ENCODE measurements at regions not wholly inside any gene's neighbourhood (a gene's known extent, or its start where the extent isn't known, plus 50 kb on each side); places are given as distances from the start of the nearest gene placed in this dataset.

DNA sequence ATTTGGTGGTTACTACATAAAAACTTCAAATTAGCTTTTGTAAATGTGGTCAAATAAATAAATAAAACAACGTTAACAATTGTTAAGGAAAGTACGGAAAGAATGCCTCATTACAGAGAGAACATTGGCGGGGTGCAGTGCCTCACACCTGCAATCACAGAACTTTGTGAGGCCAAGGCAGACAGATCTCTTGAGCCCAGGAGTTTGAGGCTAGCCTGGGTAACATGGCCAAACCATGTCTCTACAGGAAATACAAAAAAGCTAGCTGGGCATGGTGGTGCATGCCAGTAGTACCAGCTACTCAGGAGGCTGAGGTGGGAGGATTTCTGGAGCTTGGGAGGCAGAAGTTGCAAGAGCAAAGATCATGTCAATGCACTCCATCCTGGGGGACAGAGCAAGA is 59.4 kb upstream of the VPREB1 start:
- TF ChIP-seq, protein P1, sequence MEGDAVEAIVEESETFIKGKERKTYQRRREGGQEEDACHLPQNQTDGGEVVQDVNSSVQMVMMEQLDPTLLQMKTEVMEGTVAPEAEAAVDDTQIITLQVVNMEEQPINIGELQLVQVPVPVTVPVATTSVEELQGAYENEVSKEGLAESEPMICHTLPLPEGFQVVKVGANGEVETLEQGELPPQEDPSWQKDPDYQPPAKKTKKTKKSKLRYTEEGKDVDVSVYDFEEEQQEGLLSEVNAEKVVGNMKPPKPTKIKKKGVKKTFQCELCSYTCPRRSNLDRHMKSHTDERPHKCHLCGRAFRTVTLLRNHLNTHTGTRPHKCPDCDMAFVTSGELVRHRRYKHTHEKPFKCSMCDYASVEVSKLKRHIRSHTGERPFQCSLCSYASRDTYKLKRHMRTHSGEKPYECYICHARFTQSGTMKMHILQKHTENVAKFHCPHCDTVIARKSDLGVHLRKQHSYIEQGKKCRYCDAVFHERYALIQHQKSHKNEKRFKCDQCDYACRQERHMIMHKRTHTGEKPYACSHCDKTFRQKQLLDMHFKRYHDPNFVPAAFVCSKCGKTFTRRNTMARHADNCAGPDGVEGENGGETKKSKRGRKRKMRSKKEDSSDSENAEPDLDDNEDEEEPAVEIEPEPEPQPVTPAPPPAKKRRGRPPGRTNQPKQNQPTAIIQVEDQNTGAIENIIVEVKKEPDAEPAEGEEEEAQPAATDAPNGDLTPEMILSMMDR (IDR thresholded peaks at IDR 0.05; ENCODE audit: low read depth, low read length) = no peak
- TF ChIP-seq POLR2A (IDR thresholded peaks at IDR 0.05; ENCODE audit: extremely low read depth, insufficient read length) (no peak), MYC (IDR thresholded peaks at IDR 0.05; ENCODE audit: low read depth, low read length) (no peak)
- TF ChIP-seq, protein P2, sequence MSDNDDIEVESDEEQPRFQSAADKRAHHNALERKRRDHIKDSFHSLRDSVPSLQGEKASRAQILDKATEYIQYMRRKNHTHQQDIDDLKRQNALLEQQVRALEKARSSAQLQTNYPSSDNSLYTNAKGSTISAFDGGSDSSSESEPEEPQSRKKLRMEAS (IDR thresholded peaks at IDR 0.05; ENCODE audit: low read depth, low read length) = no peak
